Thyroid gland (tissue), 4 donors: ENCODE measurements at regions not wholly inside any gene's neighbourhood (a gene's known extent, or its start where the extent isn't known, plus 50 kb on each side); places are given as distances from the start of the nearest gene placed in this dataset.

ENCODE experiments used
- DNase-seq, 2 donors: peaks; one replicate each; pipeline ENCODE4 v3.0.0-alpha.2; 2019
- H3K27ac ChIP-seq, 3 donors: fragments of 200-600 bp; sonication (generic); 1 replicate in 2 of 3; 2 replicates in 1 of 3; pipeline ENCODE4 v1.5.1; 2016 to 2019; ENCODE audit warnings: mild to moderate bottlenecking in 1 of 3, moderate library complexity in 1 of 3
- H3K27me3 ChIP-seq: fragments of 200-600 bp; sonication (generic); one replicate; pipeline ENCODE4 v1.5.1; 2019
- H3K36me3 ChIP-seq, 2 donors: fragments of 200-600 bp; sonication (generic); one replicate each; pipeline ENCODE4 v1.5.1; 2016 to 2019
- H3K4me1 ChIP-seq, 2 donors: fragments of 200-600 bp; sonication (generic); one replicate each; pipeline ENCODE4 v1.5.1; 2017 to 2019
- H3K4me3 ChIP-seq, 3 donors: fragments of 200-600 bp; sonication (generic); replicated peaks in 1 of 3; 1 replicate in 2 of 3; 2 replicates in 1 of 3; pipeline ENCODE4 v1.5.1; 2016; ENCODE audit warnings: mild to moderate bottlenecking in 1 of 3
- H3K9me3 ChIP-seq: fragments of 200-600 bp; sonication (generic); one replicate; pipeline ENCODE4 v1.5.1; 2017
- POLR2A ChIP-seq, 2 donors: fragments of 450-650 bp; IDR thresholded peaks; one replicate each; pipeline ENCODE4 v1.6.1; 2017; ENCODE audit warnings: antibody characterized with exemption in 2 of 2, mild to moderate bottlenecking in 2 of 2, moderate library complexity in 1 of 2
- WGBS, 2 donors: methylation state at CpG; one replicate each; pipeline ENCODE4 v1.1.5; 2017; 5-methylcytosine and 5-hydroxymethylcytosine counted together
- intact Hi-C: fragments of 100-400 bp; cut with DNase I; formaldehyde crosslinking; loops from one replicate; pipeline ENCODE4 v1.15.1; 2023
- TF ChIP-seq, protein P1 (sequence below), 6 experiments: fragments of 200-600 bp in 3 of 6; fragments of 450-650 bp in 3 of 6; sonication (generic) in 3 of 6; IDR thresholded peaks; one replicate each; pipeline ENCODE4 v1.5.1; 2016 to 2019; ENCODE audit warnings: antibody characterized with exemption in 6 of 6, mild to moderate bottlenecking in 2 of 6, inconsistent platforms in 1 of 6, moderate library complexity in 1 of 6

DNA sequence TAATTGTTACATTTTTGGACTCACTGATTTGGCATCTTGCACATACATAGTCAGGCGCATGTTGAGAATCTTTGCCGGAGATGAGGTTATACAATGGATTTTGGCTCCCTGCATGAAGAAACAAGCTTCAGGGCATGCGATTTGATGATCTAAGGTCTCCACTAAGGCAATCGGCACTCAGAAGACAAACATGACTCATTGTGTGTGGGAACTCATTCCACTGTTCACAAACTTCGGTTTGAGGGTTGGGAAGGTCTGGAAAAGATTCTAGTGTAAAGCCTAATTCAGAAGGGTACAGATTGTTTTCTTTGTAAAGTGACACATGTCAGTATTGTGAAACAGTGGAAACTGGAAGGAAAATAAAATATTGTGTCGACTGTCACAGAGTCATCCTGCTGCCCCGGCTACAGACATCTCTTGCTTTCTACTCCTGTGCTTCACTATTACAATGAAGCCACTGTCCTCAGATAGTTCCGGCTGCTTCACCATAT lies 192.6 kb upstream of the HMGA2 start:
- no peak overlapping the region for H3K27ac ChIP-seq
- H3K27me3 ChIP-seq, result no peaks in the 10 kb centered on the region
- no peaks in the 10 kb centered on the region for H3K36me3 ChIP-seq
- H3K4me3 ChIP-seq, result no peak overlapping the region
- WGBS, 2 donors, result 73 to 77% methylated on average over 8 of the region's 8 CpGs
- no peak for DNase-seq
- TF ChIP-seq, protein P1, sequence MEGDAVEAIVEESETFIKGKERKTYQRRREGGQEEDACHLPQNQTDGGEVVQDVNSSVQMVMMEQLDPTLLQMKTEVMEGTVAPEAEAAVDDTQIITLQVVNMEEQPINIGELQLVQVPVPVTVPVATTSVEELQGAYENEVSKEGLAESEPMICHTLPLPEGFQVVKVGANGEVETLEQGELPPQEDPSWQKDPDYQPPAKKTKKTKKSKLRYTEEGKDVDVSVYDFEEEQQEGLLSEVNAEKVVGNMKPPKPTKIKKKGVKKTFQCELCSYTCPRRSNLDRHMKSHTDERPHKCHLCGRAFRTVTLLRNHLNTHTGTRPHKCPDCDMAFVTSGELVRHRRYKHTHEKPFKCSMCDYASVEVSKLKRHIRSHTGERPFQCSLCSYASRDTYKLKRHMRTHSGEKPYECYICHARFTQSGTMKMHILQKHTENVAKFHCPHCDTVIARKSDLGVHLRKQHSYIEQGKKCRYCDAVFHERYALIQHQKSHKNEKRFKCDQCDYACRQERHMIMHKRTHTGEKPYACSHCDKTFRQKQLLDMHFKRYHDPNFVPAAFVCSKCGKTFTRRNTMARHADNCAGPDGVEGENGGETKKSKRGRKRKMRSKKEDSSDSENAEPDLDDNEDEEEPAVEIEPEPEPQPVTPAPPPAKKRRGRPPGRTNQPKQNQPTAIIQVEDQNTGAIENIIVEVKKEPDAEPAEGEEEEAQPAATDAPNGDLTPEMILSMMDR (IDR thresholded peaks at IDR 0.05), result no peak
- TF ChIP-seq POLR2A (IDR thresholded peaks at IDR 0.05), result no peak
- H3K9me3 ChIP-seq, result no peaks in the 10 kb centered on the region
- intact Hi-C loops, result no loop called here
- H3K4me1 ChIP-seq, result no peaks in the 10 kb centered on the region

DNA sequence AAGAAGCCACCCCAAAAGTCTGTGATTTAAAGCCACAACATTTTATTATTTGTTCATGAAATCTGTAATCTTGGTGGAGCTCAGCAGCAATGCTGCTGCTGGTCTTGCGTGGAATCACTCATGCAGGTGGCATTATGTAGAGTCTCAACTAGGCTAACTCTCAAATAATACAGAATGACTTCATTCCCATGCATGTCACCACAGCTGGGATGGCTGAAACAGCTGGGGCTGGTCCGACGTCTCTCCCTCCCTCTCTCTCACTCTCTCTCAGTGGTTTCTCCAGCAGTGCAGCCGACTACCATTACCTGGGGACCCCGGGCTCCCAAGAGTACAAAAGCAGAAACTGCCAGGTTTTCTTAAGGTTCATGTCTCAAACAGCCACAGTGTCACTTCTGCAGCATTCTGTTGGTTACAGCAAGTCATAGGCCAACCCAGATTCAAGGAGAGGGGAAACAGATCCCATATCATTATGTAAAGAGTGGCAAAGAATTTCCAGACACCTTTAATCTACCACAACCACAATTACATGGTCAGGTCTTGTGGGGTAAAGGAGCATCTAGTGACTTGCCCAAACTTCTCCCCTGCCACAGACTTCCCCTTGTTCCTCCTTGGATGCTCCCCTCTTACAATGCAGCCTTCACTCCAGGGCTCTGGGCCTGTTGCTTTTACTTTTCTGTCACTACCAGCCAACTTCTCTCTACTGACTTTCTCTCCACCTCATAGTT lies 192.0 kb upstream of the HMGA2 start:
- Histone ChIP-seq H3K9me3 (no peaks in the 10 kb centered on the region), H3K4me3 (no peak overlapping the region), H3K4me1 (no peaks in the 10 kb centered on the region), H3K27ac (no peak overlapping the region), H3K36me3 (no peaks in the 10 kb centered on the region), H3K27me3 (no peaks in the 10 kb centered on the region)
- WGBS, 2 donors, result 91% methylated on average over 5 of the region's 5 CpGs
- DNase-seq, result no peak
- TF ChIP-seq, protein P1 (IDR thresholded peaks at IDR 0.05), result no peak
- TF ChIP-seq POLR2A (IDR thresholded peaks at IDR 0.05), result no peak
- intact Hi-C loops, result no loop called here

- Histone ChIP-seq H3K4me1 (no peaks in the 10 kb centered on the region), H3K9me3 (no peaks in the 10 kb centered on the region), H3K27me3 (no peaks in the 10 kb centered on the region), H3K27ac (no peak overlapping the region), H3K4me3 (no peak overlapping the region), H3K36me3 (no peaks in the 10 kb centered on the region)
- no peak for TF ChIP-seq POLR2A (IDR thresholded peaks at IDR 0.05)
- TF ChIP-seq, protein P1 (IDR thresholded peaks at IDR 0.05), result no peak
- intact Hi-C loops, result no loop called here
- DNase-seq, result no peak
- whole genome bisulfite sequencing, 2 donors, result 91 to 92% methylated on average over 3 of the region's 3 CpGs
Observed at GRCh38 chr12:65634061-65634460, 190.2 kb upstream of the HMGA2 start.

DNA sequence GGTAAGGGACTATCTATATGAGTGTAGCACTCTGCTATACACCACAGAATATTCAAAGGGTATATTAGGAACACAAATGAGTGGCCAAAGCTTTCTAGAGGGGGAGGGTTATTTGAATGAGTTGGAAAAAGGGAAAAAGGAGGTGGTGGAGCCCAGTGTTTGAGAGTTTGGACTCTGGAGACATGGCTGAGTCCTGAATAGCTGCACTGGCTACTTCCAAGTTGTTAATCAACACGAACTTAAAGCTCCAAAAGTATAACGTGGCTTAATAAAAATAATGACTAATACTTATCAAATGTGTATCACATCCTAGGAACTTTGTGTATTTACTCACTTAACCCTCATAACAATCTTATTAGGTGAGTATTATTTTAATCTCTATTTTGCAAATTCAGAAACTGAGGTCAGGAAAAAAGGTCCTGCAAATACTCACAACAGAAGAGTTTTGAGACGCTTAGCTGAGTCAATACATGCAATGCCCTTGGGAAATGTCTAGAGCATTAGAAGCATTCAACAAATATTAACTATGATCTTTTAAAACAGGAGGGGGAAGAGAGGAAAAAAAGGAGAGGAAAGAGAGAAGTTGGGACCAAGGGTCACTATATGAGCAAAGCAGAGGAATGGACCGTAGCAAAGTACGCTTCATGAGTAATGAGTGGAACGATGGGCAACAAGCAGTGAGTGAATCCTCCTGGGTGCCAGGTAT lies 189.5 kb upstream of the HMGA2 start:
- Histone ChIP-seq H3K4me3 (no peak overlapping the region), H3K9me3 (no peaks in the 10 kb centered on the region), H3K36me3 (no peaks in the 10 kb centered on the region), H3K4me1 (no peaks in the 10 kb centered on the region), H3K27ac (no peak overlapping the region), H3K27me3 (no peaks in the 10 kb centered on the region)
- 76 to 84% methylated on average over 6 of the region's 6 CpGs for WGBS, 2 donors
- DNase-seq, result no peak
- TF ChIP-seq, protein P1 (IDR thresholded peaks at IDR 0.05), result no peak
- TF ChIP-seq POLR2A (IDR thresholded peaks at IDR 0.05), result no peak
- intact Hi-C loops, result no loop called here

- H3K27ac ChIP-seq, result no peak overlapping the region
- TF ChIP-seq, protein P1 (IDR thresholded peaks at IDR 0.05), result no peak
- TF ChIP-seq POLR2A (IDR thresholded peaks at IDR 0.05), result no peak
- no peaks in the 10 kb centered on the region for H3K36me3 ChIP-seq
- H3K4me1 ChIP-seq, result no peaks in the 10 kb centered on the region
- intact Hi-C loops, result no loop called here
- DNase-seq, result no peak
- 91 to 96% methylated on average over 1 of the region's 1 CpG for WGBS, 2 donors
- H3K4me3 ChIP-seq, result no peak overlapping the region
- H3K9me3 ChIP-seq, result no peaks in the 10 kb centered on the region
- no peaks in the 10 kb centered on the region for H3K27me3 ChIP-seq
Observed at GRCh38 chr12:65636436-65636835, 187.8 kb upstream of the HMGA2 start.
